GM12891 (cell line): ENCODE measurements at regions not wholly inside any gene's neighbourhood (a gene's known extent, or its start where the extent isn't known, plus 50 kb on each side); places are given as distances from the start of the nearest gene placed in this dataset.

Experiments
- DNase-seq: peaks from one replicate; pipeline ENCODE4 v3.0.0; 2011; ENCODE audit warnings: low spot score; ENCODE audit not compliant: insufficient read length
- FAIRE-seq: peaks from 2 replicates; lab custom pipeline; 2011; peaks lifted over from hg19 to GRCh38; lab: Jason Lieb, UNC
- PAX5 ChIP-seq: IDR thresholded peaks from 2 replicates; pipeline ENCODE4 v1.6.1; 2011; ENCODE audit warnings: low read length, moderate library complexity, mild to moderate bottlenecking; ENCODE audit not compliant: insufficient read depth, severe bottlenecking
- POLR2A ChIP-seq: IDR thresholded peaks from 2 replicates; pipeline ENCODE4 v1.6.1; 2011; ENCODE audit warnings: low read depth, low read length, control low read depth
- POLR2AphosphoS5 ChIP-seq: IDR thresholded peaks from 2 replicates; pipeline ENCODE4 v1.6.1; 2011; ENCODE audit warnings: low read depth, low read length, control low read depth
- POU2F2 ChIP-seq: IDR thresholded peaks from 2 replicates; pipeline ENCODE4 v1.6.1; 2011; ENCODE audit warnings: low read depth, mild to moderate bottlenecking, control low read depth, low read length, moderate library complexity
- SPI1 ChIP-seq: IDR thresholded peaks from 2 replicates; pipeline ENCODE4 v1.6.1; 2011; ENCODE audit warnings: low read depth, low read length, control low read depth
- TAF1 ChIP-seq: IDR thresholded peaks from 2 replicates; pipeline ENCODE4 v1.6.1; 2011; ENCODE audit warnings: low read depth, low read length, control low read depth

- FAIRE-seq (no peak), DNase-seq (no peak)
- TF ChIP-seq SPI1 (no peak), POU2F2 (no peak), TAF1 (no peak), POLR2A (no peak), POLR2AphosphoS5 (no peak), PAX5 (no peak)
Measured at GRCh38 chr11:134800826-134801225, 388.8 kb upstream of the B3GAT1 start.

- TF ChIP-seq POU2F2: no peak
- no peak for FAIRE-seq
Measured at GRCh38 chr11:134800130-134800529, 388.1 kb upstream of the B3GAT1 start.

GRCh38 chr11:134799386-134799785 is 387.3 kb upstream of the B3GAT1 start:
- TF ChIP-seq POU2F2 (no peak), SPI1 (no peak), PAX5 (no peak), TAF1 (no peak), POLR2A (no peak), POLR2AphosphoS5 (no peak)
- DNase-seq (no peak), FAIRE-seq (no peak)

More at GRCh38 chr11:134800130-134800529, 388.1 kb upstream of the B3GAT1 start:
- DNase-seq: no peak

DNA sequence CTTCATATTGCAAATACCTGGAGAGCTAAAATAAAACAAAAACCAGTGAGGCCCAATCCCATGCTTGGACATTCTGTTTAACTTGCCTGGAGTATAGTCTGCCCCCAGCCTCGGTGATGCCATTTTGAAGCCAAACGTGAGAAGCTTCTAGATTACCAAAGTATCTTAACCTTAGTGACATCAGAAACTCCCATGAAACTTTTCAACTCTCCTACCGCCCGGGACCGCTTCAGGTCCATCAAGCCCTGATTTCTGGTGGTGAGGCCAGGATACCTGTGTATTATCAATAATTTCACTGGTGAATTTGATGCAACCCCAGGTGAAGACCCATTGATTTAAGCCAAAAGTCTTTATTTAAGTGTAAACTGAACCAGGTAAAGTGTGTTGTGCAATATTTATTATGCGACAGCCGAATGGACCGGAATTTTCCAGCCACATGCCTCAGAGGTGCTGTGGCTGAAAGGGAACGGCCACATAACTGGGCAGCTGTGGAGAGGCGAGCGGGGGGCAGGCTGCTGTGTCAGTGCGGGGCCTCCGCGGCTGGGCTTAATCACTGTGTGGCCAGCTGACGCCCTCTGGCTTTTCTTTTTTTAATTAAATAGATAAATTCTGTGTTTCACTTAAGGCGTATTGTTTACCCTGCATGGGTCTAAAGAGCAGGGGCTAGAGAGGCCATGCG is 385.5 kb upstream of the B3GAT1 start:
- TF ChIP-seq POU2F2: no peak
- no peak for TF ChIP-seq SPI1
- TF ChIP-seq PAX5: no peak
- TF ChIP-seq POLR2AphosphoS5: no peak
- no peak for TF ChIP-seq POLR2A
- no peak for TF ChIP-seq TAF1
- FAIRE-seq (no peak), DNase-seq (no peak)

DNA sequence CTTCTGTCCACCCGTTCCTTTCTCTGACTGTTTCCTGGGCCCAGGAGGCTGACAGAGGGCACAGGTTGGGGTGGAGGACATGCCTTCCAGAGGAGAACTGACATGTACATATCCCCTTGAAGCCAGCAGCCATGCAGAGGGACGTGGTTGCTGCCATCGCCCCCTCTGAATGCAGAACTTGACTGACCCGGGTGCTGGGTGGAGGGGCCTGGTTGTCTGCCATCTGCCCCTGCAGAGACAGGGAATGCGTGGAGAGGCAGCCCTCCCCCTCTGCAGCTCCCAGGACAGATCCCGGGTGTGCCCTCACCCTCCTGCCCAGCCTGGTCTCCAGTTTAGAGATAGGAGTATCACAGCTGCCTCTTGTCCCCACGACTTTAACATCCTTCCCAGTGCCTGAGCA is 383.0 kb upstream of the B3GAT1 start:
- DNase-seq: no peak
- TF ChIP-seq PAX5 (no peak), POLR2AphosphoS5 (no peak), SPI1 (no peak), TAF1 (no peak), POLR2A (no peak), POU2F2 (no peak)
- FAIRE-seq: no peak

- TF ChIP-seq PAX5: no peak
- TF ChIP-seq POU2F2: no peak
- TF ChIP-seq POLR2A: no peak
- TF ChIP-seq TAF1: no peak
- DNase-seq (no peak), FAIRE-seq (no peak)
Measured at GRCh38 chr11:134794192-134794591, 382.1 kb upstream of the B3GAT1 start.

GRCh38 chr11:134792677-134793076 is 380.6 kb upstream of the B3GAT1 start:
- TF ChIP-seq TAF1 (no peak), POU2F2 (no peak), POLR2AphosphoS5 (no peak), POLR2A (no peak), PAX5 (no peak), SPI1 (no peak)
- DNase-seq (no peak), FAIRE-seq (no peak)

DNA sequence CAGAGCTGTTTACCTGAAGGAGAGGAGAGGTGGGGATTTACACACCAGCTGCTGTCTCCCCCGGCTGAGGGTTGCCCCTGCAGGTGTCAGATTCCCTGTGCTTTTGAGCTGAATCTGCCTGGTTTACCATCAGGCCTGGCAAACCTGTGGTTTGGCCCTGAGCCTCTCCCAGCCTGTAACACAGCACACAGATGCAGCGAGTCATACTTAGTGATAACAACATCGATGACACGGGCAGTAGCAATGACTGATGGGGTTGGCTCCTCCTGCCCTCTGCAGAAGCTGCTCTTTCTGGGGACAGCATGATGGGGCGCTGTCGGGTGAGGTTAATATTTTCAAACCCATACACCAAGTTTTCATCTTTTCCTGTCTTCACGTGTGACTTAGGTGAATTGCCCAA is 380.0 kb upstream of the B3GAT1 start:
- no peak for TF ChIP-seq POU2F2
- no peak for DNase-seq
- FAIRE-seq: no peak

DNA sequence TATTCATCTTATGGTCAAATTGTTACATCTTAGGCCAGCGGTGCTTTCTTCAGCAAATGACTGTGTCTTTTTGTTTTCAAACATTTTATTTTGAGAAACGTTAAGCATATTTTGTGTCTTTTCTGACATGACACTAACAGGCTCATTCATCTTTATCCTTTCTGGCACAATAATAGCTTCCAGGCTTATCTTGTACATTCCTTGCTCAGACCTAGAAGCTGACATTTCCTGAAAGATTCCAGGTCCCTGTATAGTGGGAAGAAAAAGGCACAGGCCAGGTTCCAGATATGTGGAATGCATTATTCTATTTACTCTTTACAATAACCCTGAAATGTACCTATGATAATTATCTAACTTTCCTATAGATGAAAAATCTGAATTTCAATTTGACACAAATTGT is 379.1 kb upstream of the B3GAT1 start:
- TF ChIP-seq POU2F2: no peak
- TF ChIP-seq SPI1: no peak
- no peak for TF ChIP-seq PAX5
- no peak for TF ChIP-seq POLR2AphosphoS5
- TF ChIP-seq TAF1: no peak
- no peak for TF ChIP-seq POLR2A
- FAIRE-seq (no peak), DNase-seq (no peak)

DNA sequence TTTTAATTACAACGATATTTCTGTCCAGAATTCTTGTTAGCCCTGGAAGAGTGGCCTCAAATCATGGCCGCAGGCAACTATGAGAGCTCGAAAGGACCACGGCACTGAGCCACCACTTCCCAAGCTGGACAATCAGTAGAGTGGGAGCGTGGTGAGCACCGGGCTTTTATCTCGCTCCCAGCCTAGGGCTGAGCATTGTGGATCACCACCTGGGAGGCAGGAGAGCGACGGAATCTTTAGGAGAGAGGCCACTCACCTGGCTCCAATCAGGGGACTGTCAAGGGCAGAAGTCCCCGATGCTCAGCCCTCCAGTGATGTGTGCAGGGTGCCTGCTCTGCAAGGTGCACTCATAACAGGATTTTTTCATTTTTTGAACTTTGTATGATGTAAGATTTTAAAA is 377.1 kb upstream of the B3GAT1 start:
- DNase-seq (no peak), FAIRE-seq (no peak)
- no peak for TF ChIP-seq SPI1
- TF ChIP-seq TAF1: no peak
- TF ChIP-seq POLR2AphosphoS5: no peak
- TF ChIP-seq POU2F2: no peak
- TF ChIP-seq PAX5: no peak
- TF ChIP-seq POLR2A: no peak

DNA sequence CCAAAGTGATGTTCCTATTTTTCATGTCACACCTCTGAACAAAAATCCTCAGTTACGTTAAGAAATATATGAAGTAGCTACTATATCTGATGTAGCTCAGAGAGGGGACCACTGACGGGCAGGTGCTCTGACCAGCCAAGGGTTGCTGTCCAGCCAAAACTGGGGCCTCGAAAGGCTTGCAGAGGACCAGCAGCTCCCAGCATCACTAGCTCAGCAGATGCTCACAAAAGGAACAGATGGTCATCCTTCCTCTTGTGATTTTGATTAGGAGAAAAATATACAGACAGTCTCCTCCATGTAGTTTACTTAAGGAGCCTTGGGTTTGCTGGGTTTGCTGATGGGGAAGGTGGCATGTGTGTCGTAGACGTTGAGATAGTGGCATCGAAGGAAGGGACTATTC is 374.6 kb upstream of the B3GAT1 start:
- DNase-seq: no peak
- FAIRE-seq: no peak
- TF ChIP-seq POLR2A: no peak
- no peak for TF ChIP-seq PAX5
- no peak for TF ChIP-seq SPI1
- TF ChIP-seq TAF1: no peak
- TF ChIP-seq POLR2AphosphoS5: no peak
- no peak for TF ChIP-seq POU2F2
